ENCODE measurements at regions not wholly inside any gene's neighbourhood (a gene's known extent, or its start where the extent isn't known, plus 50 kb on each side); places are given as distances from the start of the nearest gene placed in this dataset.

DNA sequence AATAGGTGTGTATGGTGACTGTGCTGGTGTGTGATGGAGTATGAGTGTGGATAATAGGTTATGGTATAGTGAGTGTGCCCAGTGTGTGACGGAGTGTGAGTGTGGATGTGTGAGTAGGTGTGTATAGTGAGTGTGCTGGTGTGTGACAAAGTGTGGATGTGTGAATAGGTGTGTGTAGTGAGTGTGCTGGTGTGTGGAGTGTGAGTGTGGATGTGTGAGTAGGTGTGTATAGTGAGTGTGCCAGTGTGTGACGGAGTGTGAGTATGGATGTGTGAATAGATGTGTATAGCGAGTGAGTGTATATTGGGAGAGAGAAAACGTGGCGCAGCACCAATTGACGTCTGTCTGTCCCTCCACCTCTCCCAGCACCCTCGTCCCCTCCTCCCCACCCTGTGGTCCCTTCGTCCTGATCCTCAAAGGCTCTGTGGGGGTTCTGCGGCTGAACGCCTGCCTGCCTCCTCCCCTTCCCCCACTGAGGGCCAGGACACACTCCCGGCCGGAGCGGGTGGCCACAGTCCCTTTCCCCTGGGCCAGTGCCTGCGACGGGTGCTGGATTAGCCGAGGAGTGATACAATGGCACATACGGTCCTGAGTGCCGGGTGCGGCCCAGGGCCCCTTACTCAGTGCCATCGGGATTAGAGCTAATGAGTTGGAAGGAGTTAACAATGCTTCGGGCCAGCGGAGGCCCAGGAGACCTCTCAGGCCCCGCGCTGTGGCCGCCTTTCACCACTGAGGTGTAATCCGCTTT is 160.0 kb downstream of the MRM1 start:
- no peak for DNase-seq

DNA sequence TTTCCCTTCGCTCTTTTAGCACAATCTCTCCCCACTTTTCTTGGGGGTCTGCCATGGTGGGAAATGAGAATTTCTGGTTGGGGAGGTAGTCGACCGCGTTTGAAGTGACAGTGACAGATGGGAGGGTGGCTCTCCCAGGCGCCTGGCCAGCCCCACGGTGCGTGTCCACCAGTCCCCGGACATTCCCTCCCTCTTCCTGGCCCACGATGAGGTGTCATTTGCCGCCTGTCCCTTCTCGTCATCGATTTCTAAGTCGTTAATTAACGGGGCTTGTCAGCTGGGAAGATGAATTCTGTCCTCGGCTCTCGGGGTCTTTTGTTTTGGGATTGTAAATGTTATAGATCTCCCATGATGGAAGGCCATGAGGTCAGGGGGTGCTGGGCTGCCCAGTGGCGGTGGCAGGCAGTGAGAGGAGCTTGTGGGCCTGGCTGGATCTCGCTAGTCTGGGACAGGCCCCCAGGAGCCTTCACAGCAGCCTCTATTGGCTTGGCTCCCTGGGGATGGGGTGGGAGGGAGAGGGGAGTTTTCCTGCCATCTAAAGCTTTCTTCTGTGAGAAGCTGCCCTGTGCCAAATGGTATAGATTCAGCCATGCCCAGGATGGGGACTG is 164.2 kb downstream of the MRM1 start:
- no peak for DNase-seq

GRCh38 chr17:36768394-36768793 is 167.0 kb downstream of the MRM1 start:
- DNase-seq: peak; percentile 72

GRCh38 chr17:36773039-36773438 is 164.2 kb upstream of the LHX1 start:
- DNase-seq: peak; percentile 58

GRCh38 chr17:36777118-36777517 is 160.2 kb upstream of the LHX1 start:
- DNase-seq: no peak

- DNase-seq: peak; percentile 32
These were observed 158.8 kb upstream of the LHX1 start for GRCh38 chr17:36778448-36778847.

- no peak for DNase-seq
These were observed 157.7 kb upstream of the LHX1 start for GRCh38 chr17:36779550-36779949.

GRCh38 chr17:36784633-36785032 is 152.6 kb upstream of the LHX1 start:
- DNase-seq: no peak

DNA sequence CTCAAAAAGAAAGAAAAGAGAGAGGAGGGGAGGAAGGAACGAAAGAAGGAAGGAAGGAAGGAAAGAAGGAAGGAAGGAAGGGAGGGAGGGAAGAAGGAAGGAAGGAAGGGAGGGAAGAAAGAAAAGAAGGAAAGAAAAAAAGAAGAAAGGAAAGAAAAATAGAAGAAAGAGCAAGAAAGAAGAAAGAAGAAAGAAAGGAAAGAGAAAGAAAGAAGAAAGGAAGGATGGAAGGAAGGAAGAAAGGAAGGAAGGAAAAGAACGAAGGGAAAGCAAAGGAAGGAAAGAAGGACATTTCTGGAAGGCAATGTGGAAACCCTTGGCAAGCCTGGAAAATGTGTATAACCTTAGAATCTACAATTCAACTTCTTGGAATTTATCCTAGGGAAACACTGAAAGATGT is 150.4 kb upstream of the LHX1 start:
- DNase-seq: no peak

GRCh38 chr17:36791150-36791941 is 145.9 kb upstream of the LHX1 start:
- DNase-seq: no peak

- DNase-seq: no peak
These were observed 145.3 kb upstream of the LHX1 start for GRCh38 chr17:36791942-36792475.

- DNase-seq: no peak
These were observed 144.4 kb upstream of the LHX1 start for GRCh38 chr17:36792849-36793248.

GRCh38 chr17:36793976-36794375 is 143.3 kb upstream of the LHX1 start:
- DNase-seq: no peak

DNA sequence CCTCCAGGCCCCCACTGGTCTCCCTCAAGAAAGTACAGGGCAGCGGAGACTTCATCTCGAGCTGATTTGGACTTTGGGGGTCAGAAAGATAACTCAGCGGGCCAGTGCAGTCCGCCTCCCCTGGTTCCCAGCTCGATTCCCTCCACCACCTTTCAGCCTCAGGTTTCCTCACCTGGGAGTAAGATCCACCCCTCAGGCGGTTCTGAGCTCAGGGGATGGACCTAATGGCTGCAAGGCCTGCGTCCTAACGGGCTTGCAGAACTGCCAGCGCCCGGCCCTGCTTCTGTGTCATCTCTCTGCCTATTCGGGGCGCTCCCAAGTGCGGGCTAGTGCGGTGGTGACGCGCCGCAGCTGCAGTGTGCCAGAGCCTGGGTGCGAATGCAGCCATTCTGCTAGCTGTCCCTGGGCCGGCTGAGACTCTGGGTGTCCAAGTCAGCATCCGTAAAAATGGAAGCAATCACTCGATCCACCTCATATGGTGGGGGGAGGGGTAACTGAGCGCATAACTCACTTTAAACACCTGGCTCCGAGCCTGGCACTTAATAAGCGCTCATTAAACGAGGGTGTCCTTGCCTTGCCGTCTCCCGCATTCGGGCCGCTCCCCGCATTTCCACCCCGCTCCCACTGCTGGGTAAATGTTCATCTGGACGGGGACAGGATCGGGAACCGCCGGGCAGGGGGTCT is 129.6 kb upstream of the LHX1 start:
- no peak for DNase-seq

DNA sequence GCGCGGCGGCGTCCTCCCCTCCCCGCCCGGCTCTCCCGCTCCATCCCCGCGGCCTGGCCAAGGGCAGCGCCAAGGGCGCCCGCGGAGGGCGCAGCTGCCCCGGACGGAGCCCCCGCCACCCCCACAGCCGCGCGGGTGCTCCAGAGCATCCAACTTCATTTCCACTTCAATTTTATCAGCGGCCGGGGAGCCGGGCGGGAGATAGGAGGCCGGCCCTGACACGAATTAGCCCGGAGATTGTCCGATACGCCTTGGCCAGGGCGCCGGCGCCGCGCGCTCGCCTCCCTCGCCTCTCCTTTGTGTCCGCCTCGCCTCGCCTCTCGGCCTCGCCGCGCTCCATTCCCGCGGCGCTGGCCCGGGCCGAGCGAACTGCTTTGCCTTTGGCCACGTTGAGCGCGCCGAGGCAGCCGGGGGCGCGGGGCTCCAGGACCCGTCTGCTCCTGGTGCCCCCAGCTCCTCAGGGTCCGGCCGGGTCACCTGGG is 129.1 kb upstream of the LHX1 start:
- DNase-seq: peak; percentile 43

- peak; percentile 23 for DNase-seq
These were observed 124.5 kb upstream of the LHX1 start for GRCh38 chr17:36812762-36813161.

GRCh38 chr17:36813357-36813756 is 123.9 kb upstream of the LHX1 start:
- no peak for DNase-seq

DNA sequence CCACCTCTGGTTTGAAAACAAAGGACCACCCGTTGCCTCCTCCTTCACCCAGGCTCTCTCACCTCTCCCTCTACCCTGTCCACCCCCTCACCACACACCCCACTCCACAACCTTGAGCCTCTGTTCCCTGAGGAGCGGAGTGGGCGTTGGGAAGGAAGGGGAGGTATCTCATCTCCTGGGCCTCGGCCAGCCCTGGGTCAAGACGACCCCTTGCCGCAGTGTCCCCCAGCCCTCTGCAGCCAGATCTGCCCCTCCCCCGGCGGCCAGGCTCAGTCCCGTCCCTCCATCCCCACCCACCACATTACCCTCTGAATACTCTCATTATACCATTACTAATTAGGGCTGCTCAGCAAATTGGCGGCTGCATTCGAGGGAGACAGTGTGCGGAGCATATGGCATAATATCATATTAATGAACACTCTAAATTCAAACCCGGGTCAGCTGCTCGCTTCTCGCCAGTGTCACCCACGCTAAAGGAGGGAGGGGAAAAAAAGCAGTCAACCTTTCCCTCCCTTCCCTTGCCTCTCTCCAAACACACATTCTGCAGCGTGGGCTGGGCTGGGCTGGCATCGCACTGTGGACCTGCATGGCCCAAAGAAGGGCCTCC is 123.2 kb upstream of the LHX1 start:
- peak; percentile 76 for DNase-seq

DNA sequence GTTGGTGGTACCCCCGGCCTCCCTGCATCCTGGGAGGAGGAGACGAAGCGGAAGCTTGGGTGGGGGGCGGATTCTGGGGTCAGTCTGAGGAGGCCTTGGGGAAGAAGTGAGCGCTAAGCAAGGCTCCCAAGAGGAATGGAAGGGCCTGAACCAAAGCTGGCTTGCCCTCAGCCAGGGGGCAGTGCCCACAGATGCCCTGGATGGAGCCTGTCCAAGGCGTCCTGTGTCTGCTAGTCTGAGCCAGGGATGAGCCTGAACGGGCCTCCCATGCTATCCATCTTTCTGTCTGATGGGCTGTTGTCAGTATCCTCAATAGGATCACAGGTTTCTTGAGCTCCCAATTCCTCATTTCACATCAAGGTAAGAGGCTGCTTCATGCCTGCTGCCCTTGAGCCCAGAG is 122.3 kb upstream of the LHX1 start:
- no peak for DNase-seq

DNA sequence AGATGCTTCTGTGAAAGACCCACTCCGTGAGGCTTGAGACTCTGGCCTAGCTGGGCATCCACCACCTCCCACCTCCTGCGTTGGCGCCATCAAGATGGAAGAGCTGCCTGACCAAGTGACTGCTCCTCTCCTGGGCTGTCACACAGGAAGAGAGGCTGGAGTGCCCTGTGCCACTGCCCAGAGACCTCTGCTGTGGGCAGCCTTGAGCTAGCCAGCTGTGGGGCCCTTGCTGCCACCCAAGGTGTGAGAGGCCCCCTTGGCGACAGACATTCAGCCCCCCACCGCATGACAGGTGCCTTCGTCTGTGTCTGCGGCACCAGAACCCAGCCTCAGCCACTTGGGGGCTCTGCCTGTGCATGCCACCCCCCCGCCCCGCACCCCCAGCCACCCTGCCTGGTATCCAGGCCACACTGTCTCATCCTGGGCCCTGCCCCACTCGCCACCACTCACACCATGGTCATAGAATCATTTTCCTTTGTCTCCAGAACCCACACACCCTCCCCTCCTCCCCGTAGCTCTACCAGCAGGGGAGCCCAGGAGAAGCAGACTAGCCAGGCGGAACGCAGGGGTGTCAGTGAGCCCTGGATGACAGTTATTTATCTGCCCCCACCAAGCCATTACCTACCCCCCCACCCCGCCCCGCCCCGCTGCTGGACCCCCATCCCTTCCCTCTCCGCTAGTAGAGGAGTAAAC is 120.9 kb upstream of the LHX1 start:
- peak; percentile 60 for DNase-seq

- DNase-seq: peak; percentile 55
These were observed 120.4 kb upstream of the LHX1 start for GRCh38 chr17:36816907-36817288.

GRCh38 chr17:36817483-36818048 is 119.7 kb upstream of the LHX1 start:
- DNase-seq: no peak
